GM18870 (cell line): ENCODE measurements at regions not wholly inside any gene's neighbourhood (a gene's known extent, or its start where the extent isn't known, plus 50 kb on each side); places are given as distances from the start of the nearest gene placed in this dataset.

Experiments
- ATAC-seq: cut with Tn5 transposase; IDR thresholded peaks from one replicate; pipeline ENCODE4 v1.9.1; 2021; ENCODE audit warnings: moderate library complexity; ENCODE audit not compliant: unreplicated experiment

- ATAC-seq, result no peak
Measured at GRCh38 chr2:22784566-22784965, 600.4 kb upstream of the KLHL29 start.

- ATAC-seq, result no peak
Measured at GRCh38 chr2:22786817-22787216, 598.2 kb upstream of the KLHL29 start.

DNA sequence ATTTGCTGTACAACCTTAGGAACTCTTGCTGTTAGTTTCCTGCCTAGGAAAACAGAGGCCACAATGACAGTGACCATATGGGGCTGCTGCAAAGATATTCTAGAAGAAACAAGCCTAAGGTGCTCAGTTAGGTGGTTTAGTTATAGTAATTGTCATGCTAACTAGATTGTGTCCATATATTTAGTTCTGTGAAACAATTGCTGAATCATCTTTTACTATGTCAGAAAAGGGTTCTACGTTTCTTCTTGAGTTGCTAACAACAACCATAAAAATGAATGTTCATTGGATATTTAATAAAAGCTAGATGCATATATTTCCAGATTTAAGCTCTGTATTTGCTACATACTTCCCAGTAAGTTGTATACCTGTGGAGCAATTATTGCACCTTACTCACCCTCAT, 597.2 kb upstream of the KLHL29 start:
- no peak for ATAC-seq

DNA sequence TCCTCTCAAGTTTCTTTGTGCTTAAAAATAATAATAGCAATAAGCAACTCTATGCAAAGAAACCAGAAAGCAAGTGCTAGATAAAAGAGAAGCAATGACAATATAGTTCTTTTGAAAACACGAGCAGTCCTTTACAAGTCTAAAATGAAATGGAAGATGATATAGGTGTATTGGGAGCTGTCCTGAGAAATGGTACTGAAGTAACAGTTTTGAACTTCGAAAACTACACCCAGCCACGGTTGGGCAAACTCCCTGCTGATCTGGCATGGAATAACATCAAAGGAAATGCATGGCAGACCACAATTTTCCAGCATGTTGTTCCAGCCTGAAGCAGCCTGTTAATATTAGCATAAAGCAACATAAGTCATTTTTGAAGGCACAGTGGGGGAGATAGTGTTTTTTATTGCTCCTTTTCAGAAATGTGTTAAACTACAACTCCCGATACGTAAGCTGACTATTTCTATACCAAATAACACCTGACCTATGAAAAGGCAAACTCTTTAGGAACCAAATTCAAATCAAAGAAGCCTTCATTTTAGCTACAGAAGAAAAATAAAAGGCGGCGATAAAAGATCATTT, 596.1 kb upstream of the KLHL29 start:
- ATAC-seq, result no peak

DNA sequence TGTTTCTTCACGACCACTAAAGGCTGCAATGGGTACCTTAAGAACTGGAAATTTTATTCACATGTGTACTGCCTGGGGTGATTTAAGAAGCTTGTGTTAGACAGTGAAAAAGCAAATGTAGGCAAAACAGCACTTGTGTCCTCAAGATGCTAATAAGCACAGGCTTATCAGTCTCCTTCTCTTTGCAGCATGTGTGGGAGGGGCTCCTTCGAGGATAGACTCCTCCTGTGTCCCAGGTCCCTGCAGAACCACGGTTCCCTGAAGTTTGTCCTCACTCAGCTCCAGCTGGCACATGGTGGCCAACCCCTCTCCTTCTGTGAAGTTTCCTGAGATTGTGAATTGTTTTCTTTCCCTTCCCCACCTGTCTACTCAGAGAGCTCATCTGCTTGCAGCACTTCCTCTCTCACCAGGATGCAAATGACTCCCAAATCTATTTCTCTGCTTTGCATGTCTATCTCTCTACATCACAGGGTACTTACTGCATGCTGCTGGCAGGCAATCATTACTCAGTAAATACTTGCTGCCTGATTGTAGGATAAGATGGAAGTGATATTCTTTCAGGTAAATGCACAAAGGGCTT, 589.6 kb upstream of the KLHL29 start:
- ATAC-seq, result no peak

- ATAC-seq, result no peak
Measured at GRCh38 chr2:22798386-22798785, 586.6 kb upstream of the KLHL29 start.

DNA sequence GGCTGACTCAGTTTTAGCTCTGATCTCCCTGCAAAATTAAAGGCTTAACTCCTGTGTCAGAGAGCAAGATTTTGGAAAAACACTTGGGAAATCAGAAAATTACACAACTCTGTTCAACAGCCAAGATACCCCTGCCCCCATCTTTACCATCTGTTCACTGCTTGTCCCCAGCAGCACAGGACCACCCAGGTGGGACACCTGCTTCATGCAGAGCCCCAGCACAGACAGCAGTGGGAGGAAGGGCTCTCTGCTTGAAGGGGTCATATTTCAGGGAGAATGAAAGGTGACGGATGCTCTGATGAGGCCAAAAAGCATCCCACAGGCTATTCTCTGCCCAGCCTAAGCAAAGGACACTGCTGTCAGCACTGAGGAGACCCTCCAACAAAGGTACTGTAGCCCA, 584.6 kb upstream of the KLHL29 start:
- ATAC-seq, result no peak

- ATAC-seq, result no peak
Measured at GRCh38 chr2:22801071-22801470, 583.9 kb upstream of the KLHL29 start.

DNA sequence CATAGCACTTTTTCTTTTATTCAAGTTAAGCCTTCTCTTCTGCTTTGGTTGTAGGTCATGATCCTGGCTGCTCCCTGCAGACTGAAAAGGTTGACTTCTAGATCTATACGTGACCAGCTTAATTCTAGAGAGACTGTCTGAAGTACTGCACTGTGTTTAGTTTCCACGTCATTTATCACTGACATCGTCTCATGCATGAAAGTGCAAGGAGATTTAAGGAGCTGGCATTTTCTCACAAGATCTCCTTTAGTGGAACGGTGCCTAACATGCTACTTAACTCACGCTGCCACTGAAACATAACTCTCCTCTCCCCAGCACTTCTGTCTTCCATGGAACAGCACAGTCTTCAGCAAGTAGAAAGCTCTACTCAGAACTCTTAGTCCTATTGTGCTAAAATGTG, 583.0 kb upstream of the KLHL29 start:
- no peak for ATAC-seq

GRCh38 chr2:22807872-22808271, 577.1 kb upstream of the KLHL29 start:
- no peak for ATAC-seq

DNA sequence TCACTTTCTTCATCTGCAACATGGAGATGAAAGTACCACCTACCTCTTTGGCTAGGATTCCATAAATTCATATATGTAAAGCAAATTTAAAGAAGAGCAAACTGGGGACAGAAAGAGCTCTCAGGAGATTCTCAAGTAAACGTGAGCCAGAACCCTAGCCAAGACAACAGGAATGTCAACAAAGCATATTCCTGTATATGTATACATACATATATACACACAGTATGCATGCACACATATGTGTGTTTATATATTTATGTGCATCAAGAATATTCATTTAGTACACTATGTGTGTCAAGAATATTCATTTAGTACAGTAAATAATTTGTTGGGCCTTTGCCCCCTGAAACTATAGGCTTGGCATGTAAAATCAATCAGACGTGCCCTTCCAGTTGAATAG, 574.4 kb upstream of the KLHL29 start:
- no peak for ATAC-seq

- ATAC-seq, result no peak
Measured at GRCh38 chr2:22812065-22812680, 572.8 kb upstream of the KLHL29 start.

- no peak for ATAC-seq
Measured at GRCh38 chr2:22817197-22817596, 567.8 kb upstream of the KLHL29 start.

DNA sequence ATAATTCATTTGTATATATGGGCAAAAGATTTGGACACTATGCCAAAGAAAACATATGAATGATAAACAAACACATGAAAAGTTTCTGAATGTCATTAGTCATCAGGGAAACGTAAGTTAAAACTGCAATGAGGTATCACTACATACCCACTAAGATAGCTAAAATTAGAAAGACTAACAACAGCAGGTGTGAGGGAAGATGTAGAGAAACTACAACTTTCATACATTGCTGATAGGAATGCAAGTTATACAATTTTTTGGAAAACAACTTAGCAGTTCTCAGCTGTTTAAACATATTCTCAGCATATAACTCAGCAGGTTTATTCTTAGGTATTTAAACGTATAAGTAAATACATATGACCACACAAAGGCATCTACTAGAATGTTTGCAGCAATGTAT, 563.5 kb upstream of the KLHL29 start:
- ATAC-seq, result no peak

DNA sequence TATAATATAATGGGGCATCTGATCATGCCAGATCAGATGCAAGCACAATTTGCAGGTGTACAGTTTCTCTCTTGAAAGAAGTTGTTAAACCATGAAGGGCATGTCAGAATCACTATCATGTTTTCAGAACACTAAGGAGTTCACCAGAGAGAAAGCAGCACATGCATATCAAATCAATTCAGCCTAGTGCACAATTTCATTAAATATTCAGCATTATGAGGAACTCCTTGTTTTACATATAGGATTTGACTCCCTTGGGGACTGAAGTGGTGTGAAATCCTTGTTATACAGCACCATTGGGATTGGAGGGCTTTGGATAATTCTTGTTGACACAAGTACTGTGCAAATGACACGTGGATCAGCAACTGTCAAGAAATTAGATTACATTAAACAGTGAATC, 562.1 kb upstream of the KLHL29 start:
- no peak for ATAC-seq

DNA sequence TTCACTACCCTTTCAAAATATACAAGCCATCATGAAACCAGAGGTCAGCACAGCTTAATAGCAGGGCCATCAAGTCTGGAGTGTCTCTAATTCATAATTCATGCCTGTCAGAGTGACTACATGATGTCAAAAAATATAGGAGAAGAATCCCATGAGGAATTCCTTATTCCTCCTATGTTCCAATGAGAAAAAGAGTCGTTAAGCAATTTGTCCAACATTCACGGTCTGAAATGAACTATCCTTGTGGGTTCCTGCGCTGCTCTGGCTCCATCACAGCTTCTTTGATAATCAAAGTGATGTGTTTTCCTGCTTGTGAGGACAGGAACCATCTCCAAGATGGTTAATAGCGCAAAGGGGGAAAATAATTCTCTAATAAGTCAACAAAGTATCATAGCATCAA, 560.4 kb upstream of the KLHL29 start:
- ATAC-seq, result no peak

GRCh38 chr2:22826703-22827102, 558.3 kb upstream of the KLHL29 start:
- no peak for ATAC-seq

- ATAC-seq, result no peak
Measured at GRCh38 chr2:22829791-22830190, 555.2 kb upstream of the KLHL29 start.

- ATAC-seq, result no peak
Measured at GRCh38 chr2:22832196-22832595, 552.8 kb upstream of the KLHL29 start.

DNA sequence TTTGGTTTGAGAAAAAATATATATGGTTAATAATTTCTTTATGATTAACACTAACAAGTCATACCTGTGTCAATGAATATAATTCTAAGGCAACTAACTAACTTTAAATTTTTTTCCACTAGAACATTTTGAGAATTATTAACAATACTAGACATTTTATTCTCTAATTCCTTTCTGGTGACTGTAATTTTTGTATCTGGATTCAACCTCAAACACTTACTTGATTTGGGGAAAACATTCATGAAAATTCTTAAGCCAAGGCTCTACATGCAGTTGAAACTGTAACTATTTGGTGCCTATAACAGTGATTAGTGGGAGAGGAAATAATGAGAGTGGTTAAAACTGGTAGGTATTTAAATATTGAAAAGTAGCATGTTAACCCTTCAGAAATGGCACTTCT, 546.5 kb upstream of the KLHL29 start:
- ATAC-seq, result no peak

GRCh38 chr2:22842205-22842869, 542.6 kb upstream of the KLHL29 start:
- no peak for ATAC-seq

GRCh38 chr2:22843919-22844537, 541.0 kb upstream of the KLHL29 start:
- no peak for ATAC-seq
